ENCODE measurements at regions not wholly inside any gene's neighbourhood (a gene's known extent, or its start where the extent isn't known, plus 50 kb on each side); places are given as distances from the start of the nearest gene placed in this dataset.

GRCh38 chr12:126607157-126607556 is 1541.9 kb downstream of the AACS start:
- no TSS peak for BruUV-seq (replicated peaks)
- ChIA-PET POLR2A (no interaction called here), CTCF (no interaction called here)
- TF ChIP-seq MYC (IDR thresholded peaks at IDR 0.05; ENCODE audit: low read depth, low read length) (no peak), JUN (IDR thresholded peaks at IDR 0.05; ENCODE audit: borderline replicate concordance, insufficient read depth, insufficient read length, low read depth) (no peak), POLR2A (IDR thresholded peaks at IDR 0.05; ENCODE audit: low read depth, low read length) (no peak), GATA2 (IDR thresholded peaks at IDR 0.05; ENCODE audit: insufficient read depth, insufficient read length, low read depth, low read length) (no peak), POLR2AphosphoS5 (IDR thresholded peaks at IDR 0.05; ENCODE audit: insufficient read depth, low read depth, low read length) (no peak), EZH2 (IDR thresholded peaks at IDR 0.05; ENCODE audit: borderline replicate concordance, low read depth, low read length, severe bottlenecking) (no peak)
- TF ChIP-seq, protein P1, sequence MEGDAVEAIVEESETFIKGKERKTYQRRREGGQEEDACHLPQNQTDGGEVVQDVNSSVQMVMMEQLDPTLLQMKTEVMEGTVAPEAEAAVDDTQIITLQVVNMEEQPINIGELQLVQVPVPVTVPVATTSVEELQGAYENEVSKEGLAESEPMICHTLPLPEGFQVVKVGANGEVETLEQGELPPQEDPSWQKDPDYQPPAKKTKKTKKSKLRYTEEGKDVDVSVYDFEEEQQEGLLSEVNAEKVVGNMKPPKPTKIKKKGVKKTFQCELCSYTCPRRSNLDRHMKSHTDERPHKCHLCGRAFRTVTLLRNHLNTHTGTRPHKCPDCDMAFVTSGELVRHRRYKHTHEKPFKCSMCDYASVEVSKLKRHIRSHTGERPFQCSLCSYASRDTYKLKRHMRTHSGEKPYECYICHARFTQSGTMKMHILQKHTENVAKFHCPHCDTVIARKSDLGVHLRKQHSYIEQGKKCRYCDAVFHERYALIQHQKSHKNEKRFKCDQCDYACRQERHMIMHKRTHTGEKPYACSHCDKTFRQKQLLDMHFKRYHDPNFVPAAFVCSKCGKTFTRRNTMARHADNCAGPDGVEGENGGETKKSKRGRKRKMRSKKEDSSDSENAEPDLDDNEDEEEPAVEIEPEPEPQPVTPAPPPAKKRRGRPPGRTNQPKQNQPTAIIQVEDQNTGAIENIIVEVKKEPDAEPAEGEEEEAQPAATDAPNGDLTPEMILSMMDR (IDR thresholded peaks at IDR 0.05; ENCODE audit: extremely low read depth in 1 of 2, insufficient read depth in 1 of 2, low read depth in 1 of 2, low read length in 2 of 2) = no peak
- no peaks in the 10 kb centered on the region for H3K9me1 ChIP-seq (replicated peaks; ENCODE audit: control insufficient read depth, extremely low read depth, insufficient read depth, low read length)
- H3K36me3 ChIP-seq (ENCODE audit: control insufficient read depth in 2 of 2, extremely low read depth in 1 of 2, insufficient read depth in 2 of 2, low read length in 2 of 2) = no peaks in the 10 kb centered on the region
- no peaks in the 10 kb centered on the region for H3K9me3 ChIP-seq (replicated peaks; ENCODE audit: control insufficient read depth, insufficient read depth, low read length)
- no peak for DNase-seq (ENCODE audit: low read depth, low spot score)
- intact Hi-C loops (cut with micrococcal nuclease) (no loop called here), dilution Hi-C loops (cut with MboI; ENCODE audit: extremely low pct_ligation_motif_present, low sequenced_read_pairs) (no loop called here)
- no peaks in the 10 kb centered on the region for H3K4me1 ChIP-seq (ENCODE audit: control insufficient read depth, extremely low read depth, insufficient read depth, low read length)
- no peak overlapping the region for H2AFZ ChIP-seq (ENCODE audit: low read depth, low read length)
- H3K4me3 ChIP-seq (replicated peaks in 1 of 3; ENCODE audit: insufficient read depth in 1 of 3, low read depth in 1 of 3, low read length in 3 of 3) = no peak overlapping the region
- H3K79me2 ChIP-seq (ENCODE audit: control insufficient read depth, insufficient read depth, low read length) = no peaks in the 10 kb centered on the region
- no peak overlapping the region for H3K27ac ChIP-seq (ENCODE audit: insufficient read depth, low read depth, low read length)
- no peaks in the 10 kb centered on the region for H3K27me3 ChIP-seq (ENCODE audit: control insufficient read depth in 2 of 2, insufficient read depth in 2 of 2, low read length in 2 of 2)
- FAIRE-seq = no peak
- H3K9ac ChIP-seq (replicated peaks; ENCODE audit: extremely low read depth, insufficient read depth, low read length) = no peak overlapping the region
- H4K20me1 ChIP-seq (replicated peaks; ENCODE audit: control insufficient read depth, extremely low read depth, insufficient read depth, low read length) = no peaks in the 10 kb centered on the region
- H3K4me2 ChIP-seq (ENCODE audit: insufficient read depth, low read length) = no peak overlapping the region

GRCh38 chr12:126607867-126608266 is 1542.6 kb downstream of the AACS start:
- no peak for FAIRE-seq
- no peak overlapping the region for H3K4me2 ChIP-seq (ENCODE audit: insufficient read depth, low read length)
- POLR2A ChIA-PET = no interaction called here

More at GRCh38 chr12:126607867-126608266, 1542.6 kb downstream of the AACS start:
- no peak overlapping the region for H3K9ac ChIP-seq (replicated peaks; ENCODE audit: extremely low read depth, insufficient read depth, low read length)
- no peak for DNase-seq (ENCODE audit: low read depth, low spot score)
- TF ChIP-seq MYC (IDR thresholded peaks at IDR 0.05; ENCODE audit: low read depth, low read length) = no peak
- TF ChIP-seq, protein P1 (IDR thresholded peaks at IDR 0.05; ENCODE audit: extremely low read depth in 1 of 2, insufficient read depth in 1 of 2, low read depth in 1 of 2, low read length in 2 of 2) = no peak
- TF ChIP-seq POLR2AphosphoS5 (IDR thresholded peaks at IDR 0.05; ENCODE audit: insufficient read depth, low read depth, low read length) = no peak
- no peak for TF ChIP-seq POLR2A (IDR thresholded peaks at IDR 0.05; ENCODE audit: low read depth, low read length)
- TF ChIP-seq JUN (IDR thresholded peaks at IDR 0.05; ENCODE audit: borderline replicate concordance, insufficient read depth, insufficient read length, low read depth) = no peak
- TF ChIP-seq, protein P2, sequence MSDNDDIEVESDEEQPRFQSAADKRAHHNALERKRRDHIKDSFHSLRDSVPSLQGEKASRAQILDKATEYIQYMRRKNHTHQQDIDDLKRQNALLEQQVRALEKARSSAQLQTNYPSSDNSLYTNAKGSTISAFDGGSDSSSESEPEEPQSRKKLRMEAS (IDR thresholded peaks at IDR 0.05; ENCODE audit: insufficient read depth, insufficient read length) = no peak
- TF ChIP-seq GATA2 (IDR thresholded peaks at IDR 0.05; ENCODE audit: insufficient read depth, insufficient read length, low read depth, low read length) = no peak
- no peak for TF ChIP-seq EZH2 (IDR thresholded peaks at IDR 0.05; ENCODE audit: borderline replicate concordance, low read depth, low read length, severe bottlenecking)
- no peak for TF ChIP-seq FOS (IDR thresholded peaks at IDR 0.05; ENCODE audit: borderline replicate concordance, insufficient read depth, low read length)
- intact Hi-C loops (cut with micrococcal nuclease) (no loop called here), dilution Hi-C loops (cut with MboI; ENCODE audit: extremely low pct_ligation_motif_present, low sequenced_read_pairs) (no loop called here)
- CTCF ChIA-PET = no interaction called here
- no peaks in the 10 kb centered on the region for H3K9me1 ChIP-seq (replicated peaks; ENCODE audit: control insufficient read depth, extremely low read depth, insufficient read depth, low read length)
- H3K27ac ChIP-seq (ENCODE audit: insufficient read depth, low read depth, low read length) = no peak overlapping the region
- H3K79me2 ChIP-seq (ENCODE audit: control insufficient read depth, insufficient read depth, low read length) = no peaks in the 10 kb centered on the region
- no peak overlapping the region for H2AFZ ChIP-seq (ENCODE audit: low read depth, low read length)
- no peaks in the 10 kb centered on the region for H3K9me3 ChIP-seq (replicated peaks; ENCODE audit: control insufficient read depth, insufficient read depth, low read length)
- no peaks in the 10 kb centered on the region for H3K4me1 ChIP-seq (ENCODE audit: control insufficient read depth, extremely low read depth, insufficient read depth, low read length)
- H3K27me3 ChIP-seq (ENCODE audit: control insufficient read depth in 2 of 2, insufficient read depth in 2 of 2, low read length in 2 of 2) = no peaks in the 10 kb centered on the region
- H3K4me3 ChIP-seq (replicated peaks in 1 of 3; ENCODE audit: insufficient read depth in 1 of 3, low read depth in 1 of 3, low read length in 3 of 3) = no peak overlapping the region
- H4K20me1 ChIP-seq (replicated peaks; ENCODE audit: control insufficient read depth, extremely low read depth, insufficient read depth, low read length) = no peaks in the 10 kb centered on the region
- BruUV-seq (replicated peaks) = no TSS peak
- H3K36me3 ChIP-seq (ENCODE audit: control insufficient read depth in 2 of 2, extremely low read depth in 1 of 2, insufficient read depth in 2 of 2, low read length in 2 of 2) = no peaks in the 10 kb centered on the region

Measured in endothelial cell of umbilical vein (primary cell).